Muscle layer of duodenum (tissue), 2 donors: ENCODE measurements at regions not wholly inside any gene's neighbourhood (a gene's known extent, or its start where the extent isn't known, plus 50 kb on each side); places are given as distances from the start of the nearest gene placed in this dataset.

Source experiments
- H3K27ac ChIP-seq: one replicate; pipeline ENCODE4 v1.7.0; 2013; ENCODE audit warnings: mild to moderate bottlenecking, low read length
- H3K27me3 ChIP-seq: one replicate; pipeline ENCODE4 v1.7.0; 2013; ENCODE audit warnings: low read depth, mild to moderate bottlenecking, control low read depth, low read length
- H3K36me3 ChIP-seq, 2 donors: one replicate each; pipeline ENCODE4 v1.7.0; 2013; ENCODE audit warnings: low read length in 2 of 2, control low read depth in 1 of 2, mild to moderate bottlenecking in 1 of 2; ENCODE audit not compliant: insufficient read depth in 2 of 2, control insufficient read depth in 1 of 2
- H3K4me1 ChIP-seq, 2 donors: one replicate each; pipeline ENCODE4 v1.7.0; 2013; ENCODE audit warnings: low read length in 2 of 2, mild to moderate bottlenecking in 2 of 2, control low read depth in 1 of 2, moderate library complexity in 1 of 2; ENCODE audit not compliant: insufficient read depth in 2 of 2, control insufficient read depth in 1 of 2
- H3K4me3 ChIP-seq, 2 donors: one replicate each; pipeline ENCODE4 v1.7.0; 2013; ENCODE audit warnings: low read length in 2 of 2, low read depth in 1 of 2, mild to moderate bottlenecking in 1 of 2
- H3K9me3 ChIP-seq, 2 donors: one replicate each; pipeline ENCODE4 v1.7.0; 2013; ENCODE audit warnings: low read length in 2 of 2, control low read depth in 1 of 2, mild to moderate bottlenecking in 1 of 2; ENCODE audit not compliant: control insufficient read depth in 1 of 2
- donor health status: healthy.

DNA sequence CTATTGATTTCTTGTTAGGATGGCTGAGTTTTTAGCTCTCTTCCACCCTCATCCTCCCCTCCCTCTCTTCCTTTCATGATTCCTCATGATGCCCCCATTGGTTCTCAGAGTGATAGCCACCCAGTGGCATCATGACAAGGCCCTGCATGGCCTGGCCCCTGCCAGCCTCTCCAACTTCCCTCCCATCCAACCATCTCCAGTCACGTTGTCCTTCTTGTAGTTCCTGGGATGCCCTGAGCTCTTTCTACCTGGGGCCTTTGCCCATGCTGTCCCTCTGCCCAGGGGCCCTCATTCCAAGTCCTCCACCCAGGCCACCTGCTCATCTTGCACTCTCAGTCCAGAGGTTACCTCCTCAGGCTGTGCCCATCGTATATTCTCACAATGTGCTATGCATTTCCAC is 247.5 kb downstream of the TFCP2L1 start:
- Histone ChIP-seq H3K27me3 (no peaks in the 10 kb centered on the region), H3K4me1 (no peaks in the 10 kb centered on the region), H3K9me3 (no peaks in the 10 kb centered on the region), H3K27ac (no peak overlapping the region), H3K4me3 (no peak overlapping the region), H3K36me3 (no peaks in the 10 kb centered on the region)

DNA sequence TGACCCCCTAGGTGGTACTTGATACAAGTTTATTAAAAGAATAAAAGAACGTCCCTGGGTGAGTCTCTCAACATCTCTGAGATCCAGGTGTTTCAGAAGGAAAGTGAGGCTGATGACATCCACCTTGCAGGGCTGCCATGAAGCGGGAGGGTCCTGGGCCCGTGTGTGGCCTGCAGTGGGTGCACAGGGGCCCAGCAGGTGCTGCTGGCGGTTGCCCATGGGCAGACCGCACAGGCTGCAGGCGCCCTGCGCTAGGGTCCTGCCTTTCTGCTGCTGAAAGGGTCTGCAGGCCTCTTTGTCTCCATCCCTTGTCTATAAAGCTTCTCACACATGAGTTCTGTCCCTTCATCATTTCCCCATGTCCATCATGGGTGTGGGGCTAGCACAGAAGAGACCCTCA is 247.0 kb downstream of the TFCP2L1 start:
- H3K4me3 ChIP-seq: no peak overlapping the region
- H3K36me3 ChIP-seq: no peaks in the 10 kb centered on the region
- H3K27ac ChIP-seq: no peak overlapping the region
- H3K27me3 ChIP-seq: no peaks in the 10 kb centered on the region
- H3K4me1 ChIP-seq: no peaks in the 10 kb centered on the region
- H3K9me3 ChIP-seq: no peaks in the 10 kb centered on the region

DNA sequence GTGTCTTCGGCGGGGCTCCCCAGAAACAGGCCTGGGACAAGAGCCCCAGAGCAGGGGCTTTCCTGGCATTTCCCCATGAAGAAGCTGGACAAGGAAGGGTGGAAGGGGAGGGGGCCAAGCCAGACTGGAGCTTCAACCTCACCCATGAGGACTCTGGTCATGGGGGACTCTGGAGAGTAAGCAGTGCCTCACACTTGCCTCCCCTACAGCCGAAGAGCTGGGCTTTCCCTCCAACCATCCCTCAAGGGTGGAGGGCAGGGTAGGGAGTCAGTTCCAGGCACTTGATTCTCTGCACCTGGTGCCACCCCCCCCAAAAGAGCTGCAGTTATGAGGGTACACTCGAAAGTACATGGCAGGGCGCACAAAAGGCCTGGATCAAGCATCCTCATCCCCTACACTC is 246.6 kb downstream of the TFCP2L1 start:
- Histone ChIP-seq H3K9me3 (no peaks in the 10 kb centered on the region), H3K36me3 (no peaks in the 10 kb centered on the region), H3K27ac (no peak overlapping the region), H3K27me3 (no peaks in the 10 kb centered on the region), H3K4me1 (no peaks in the 10 kb centered on the region), H3K4me3 (no peak overlapping the region)

DNA sequence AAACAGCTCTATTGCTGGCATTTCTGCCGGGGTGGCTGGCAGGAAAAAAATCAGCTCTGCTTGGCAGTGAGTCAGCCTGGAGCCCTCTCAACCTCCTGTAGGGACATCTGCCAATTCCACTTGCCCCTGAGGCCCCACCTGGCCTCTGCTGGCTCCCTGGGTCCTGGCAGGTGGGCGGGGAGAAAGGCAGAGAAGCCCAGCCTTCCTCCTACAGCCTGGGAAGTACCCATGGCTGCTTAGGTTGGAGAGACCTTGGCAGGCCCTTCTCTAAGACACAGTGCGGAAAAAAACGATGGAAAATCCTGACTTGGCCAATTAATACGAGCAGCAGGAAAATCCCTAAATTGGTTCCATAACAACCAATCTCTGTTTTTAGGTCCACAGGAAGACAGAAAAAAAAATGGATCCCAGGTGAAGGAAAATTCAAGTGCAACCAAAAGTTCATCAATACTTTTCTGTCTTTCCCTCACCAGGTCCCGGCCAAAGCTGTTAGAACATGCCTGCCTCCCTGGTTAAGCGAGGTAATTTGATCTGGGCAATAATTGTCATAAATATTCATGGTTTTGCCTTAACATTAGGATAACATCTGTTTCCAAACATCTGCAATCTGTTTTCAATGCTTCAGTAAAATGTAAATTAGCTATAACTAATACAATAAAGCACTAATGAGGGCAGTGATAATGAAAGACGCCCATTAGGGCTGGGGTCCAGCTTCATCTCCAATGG is 245.9 kb downstream of the TFCP2L1 start:
- Histone ChIP-seq H3K27ac (no peak overlapping the region), H3K4me1 (no peaks in the 10 kb centered on the region), H3K36me3 (no peaks in the 10 kb centered on the region), H3K4me3 (no peak overlapping the region), H3K9me3 (no peaks in the 10 kb centered on the region), H3K27me3 (no peaks in the 10 kb centered on the region)

DNA sequence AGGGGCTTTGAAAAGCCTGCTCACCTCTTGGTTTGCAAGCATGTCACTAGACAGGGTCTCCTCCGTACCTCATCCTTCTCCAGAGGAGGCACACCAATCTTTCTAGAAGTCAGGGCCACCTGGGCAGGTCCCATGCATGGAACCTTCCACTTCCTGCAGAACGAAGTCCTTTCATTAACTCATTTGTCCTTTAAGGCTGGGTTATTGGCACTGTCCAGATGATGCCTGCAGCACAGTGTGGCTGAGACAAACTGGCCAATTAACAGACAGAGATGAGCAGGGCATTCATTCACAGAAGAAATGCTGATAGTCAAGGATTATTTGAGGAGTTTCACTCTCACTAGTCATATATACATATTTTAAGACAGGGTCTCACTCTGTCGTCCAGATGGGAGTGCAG is 245.3 kb downstream of the TFCP2L1 start:
- Histone ChIP-seq H3K36me3 (no peaks in the 10 kb centered on the region), H3K27ac (no peak overlapping the region), H3K4me3 (no peak overlapping the region), H3K27me3 (no peaks in the 10 kb centered on the region), H3K4me1 (no peaks in the 10 kb centered on the region), H3K9me3 (no peaks in the 10 kb centered on the region)

DNA sequence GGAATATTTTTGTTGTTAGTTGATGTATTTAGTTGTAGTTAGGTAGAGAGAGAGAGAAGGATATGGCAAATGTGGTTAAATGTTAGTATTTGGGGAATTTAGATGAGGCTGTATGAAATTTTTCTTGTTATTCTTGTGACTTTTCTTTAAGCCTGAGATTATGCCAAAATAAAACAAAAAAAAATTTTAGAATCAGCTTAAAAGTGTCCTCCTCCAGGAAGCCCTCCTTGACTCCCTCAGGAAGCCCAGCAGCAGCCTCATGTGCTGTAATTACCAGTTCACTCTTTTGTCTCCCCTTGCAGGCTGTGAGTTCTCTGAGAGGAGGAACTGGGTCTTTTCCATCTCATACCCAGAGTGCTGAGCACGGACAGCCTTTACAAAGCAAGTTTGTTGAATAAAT is 243.5 kb downstream of the TFCP2L1 start:
- no peaks in the 10 kb centered on the region for H3K27me3 ChIP-seq

DNA sequence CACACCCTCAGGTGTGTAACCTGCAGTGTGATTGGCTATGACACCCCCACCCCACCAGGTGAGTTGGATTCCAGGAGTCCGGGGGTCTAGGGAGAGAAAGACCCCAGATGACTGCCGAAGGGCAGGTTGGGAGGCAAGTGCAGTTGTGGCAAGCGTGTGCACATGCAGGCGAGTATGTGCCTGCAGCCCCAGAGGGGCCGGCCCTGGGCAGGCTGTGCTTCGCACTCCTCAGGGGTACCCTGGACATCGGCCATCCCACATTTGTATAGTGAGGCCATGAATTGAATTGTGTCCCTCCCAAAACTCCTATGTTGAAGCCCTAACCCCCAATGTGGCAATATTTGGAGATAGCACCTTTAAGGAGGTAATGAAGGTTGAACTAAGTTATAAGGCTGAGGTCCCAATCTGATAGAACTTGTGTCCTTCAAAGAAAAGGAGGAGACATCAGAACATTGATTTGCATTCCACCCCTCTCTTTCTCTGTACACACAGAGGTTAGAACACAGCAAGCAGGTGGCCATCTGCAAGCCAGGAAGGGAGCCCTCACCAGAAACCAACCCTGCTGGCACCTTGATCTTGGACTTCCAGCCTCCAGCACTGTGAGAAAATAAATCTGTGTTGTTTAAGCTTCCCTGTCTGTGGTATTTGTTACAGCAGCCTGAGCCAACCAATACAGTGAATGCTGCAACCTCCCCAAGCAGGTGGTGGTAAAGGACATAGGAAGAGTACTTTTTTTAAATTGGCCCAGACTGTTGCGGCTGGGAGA is 241.8 kb downstream of the TFCP2L1 start:
- no peak overlapping the region for H3K4me3 ChIP-seq
- no peaks in the 10 kb centered on the region for H3K27me3 ChIP-seq
- H3K27ac ChIP-seq: no peak overlapping the region
- no peaks in the 10 kb centered on the region for H3K4me1 ChIP-seq
- no peaks in the 10 kb centered on the region for H3K36me3 ChIP-seq
- H3K9me3 ChIP-seq: no peaks in the 10 kb centered on the region

More for the DNA sequence above, 243.5 kb downstream of the TFCP2L1 start:
- no peaks in the 10 kb centered on the region for H3K36me3 ChIP-seq
- H3K4me1 ChIP-seq: no peaks in the 10 kb centered on the region
- H3K27ac ChIP-seq: no peak overlapping the region
- no peak overlapping the region for H3K4me3 ChIP-seq
- H3K9me3 ChIP-seq: no peaks in the 10 kb centered on the region

DNA sequence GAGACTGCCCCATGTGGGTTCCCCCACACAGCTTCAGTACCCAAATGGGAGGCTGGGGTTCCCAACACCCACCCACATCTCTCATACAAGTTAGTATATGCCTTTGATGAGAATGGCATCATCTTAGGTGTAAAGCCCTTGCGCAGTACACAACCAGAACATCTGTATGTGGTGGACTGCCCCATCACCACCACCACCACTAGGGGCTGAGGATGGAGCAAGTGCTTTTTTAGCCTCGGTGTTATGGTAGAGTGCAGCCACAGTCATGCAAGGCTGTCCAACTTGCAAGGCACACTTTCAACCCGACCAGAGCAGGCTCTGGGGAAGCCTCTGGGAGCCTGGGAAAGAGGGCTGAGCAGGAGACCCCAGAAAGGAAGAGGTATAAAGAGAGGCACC is 241.2 kb downstream of the TFCP2L1 start:
- Histone ChIP-seq H3K4me3 (no peak overlapping the region), H3K36me3 (no peaks in the 10 kb centered on the region), H3K27me3 (no peaks in the 10 kb centered on the region), H3K9me3 (no peaks in the 10 kb centered on the region), H3K4me1 (no peaks in the 10 kb centered on the region), H3K27ac (no peak overlapping the region)

DNA sequence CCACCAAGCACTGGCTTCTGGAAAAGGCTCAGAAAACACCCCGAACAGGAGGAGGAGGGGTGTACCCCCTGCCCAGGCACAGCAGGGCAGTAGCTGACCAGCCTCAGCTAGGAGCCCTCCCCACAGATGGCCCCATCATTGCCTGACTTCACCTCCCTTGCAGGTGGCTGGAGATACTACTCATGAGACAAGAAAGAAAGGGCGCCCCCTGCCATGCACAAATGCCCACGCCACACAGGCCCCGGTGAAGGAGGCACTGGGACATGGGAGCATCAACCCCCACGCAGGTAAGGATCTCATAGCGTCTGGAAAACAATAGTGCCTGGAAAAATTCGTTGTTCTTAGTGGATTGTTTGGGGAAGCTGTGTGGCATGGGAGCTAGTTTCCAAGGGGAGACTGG is 240.6 kb downstream of the TFCP2L1 start:
- Histone ChIP-seq H3K9me3 (no peaks in the 10 kb centered on the region), H3K27me3 (no peaks in the 10 kb centered on the region), H3K36me3 (no peaks in the 10 kb centered on the region), H3K27ac (no peak overlapping the region), H3K4me3 (no peak overlapping the region), H3K4me1 (no peaks in the 10 kb centered on the region)

DNA sequence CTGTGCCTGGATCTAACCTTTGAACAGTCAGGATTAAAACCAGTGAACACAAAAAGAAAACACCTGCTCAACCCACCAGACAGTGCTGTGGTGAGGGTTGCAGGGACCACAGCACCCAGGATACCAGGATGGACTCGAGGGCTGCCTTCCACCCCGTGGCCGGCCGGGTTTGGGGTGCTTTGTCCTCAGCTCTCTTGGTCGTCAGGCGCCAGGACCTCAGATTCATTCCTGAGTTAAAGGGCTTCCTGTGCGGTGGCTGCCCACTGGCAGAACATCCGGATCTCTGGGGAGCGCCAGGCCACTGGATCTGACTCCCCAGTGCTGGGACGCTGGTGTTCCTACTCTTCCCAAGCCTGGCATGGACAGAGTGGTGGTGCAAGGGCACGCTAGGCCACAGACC is 239.8 kb downstream of the TFCP2L1 start:
- Histone ChIP-seq H3K27ac (no peak overlapping the region), H3K27me3 (no peaks in the 10 kb centered on the region), H3K4me3 (no peak overlapping the region), H3K9me3 (no peaks in the 10 kb centered on the region), H3K4me1 (no peaks in the 10 kb centered on the region), H3K36me3 (no peaks in the 10 kb centered on the region)

DNA sequence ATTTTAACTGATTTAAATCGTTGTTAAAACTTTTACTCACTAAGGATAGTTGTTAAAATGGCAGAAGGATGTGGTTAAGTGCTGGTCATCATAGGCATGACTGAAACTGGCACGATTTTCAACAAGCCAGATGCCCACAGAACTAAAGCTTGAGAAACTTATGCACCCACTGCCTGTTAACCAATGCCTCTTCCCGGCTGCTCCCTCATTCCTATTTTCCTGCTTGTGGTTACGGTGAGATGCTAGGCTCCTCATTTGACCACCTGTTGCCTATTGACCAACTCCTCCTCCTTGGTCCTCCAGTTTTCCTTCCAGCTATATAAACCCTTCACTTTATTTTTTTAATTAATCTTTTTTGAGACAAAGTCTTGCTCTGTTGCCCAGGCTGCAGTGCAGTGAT is 238.7 kb downstream of the TFCP2L1 start:
- Histone ChIP-seq H3K27me3 (no peaks in the 10 kb centered on the region), H3K4me3 (no peak overlapping the region), H3K27ac (no peak overlapping the region), H3K4me1 (no peaks in the 10 kb centered on the region), H3K36me3 (no peaks in the 10 kb centered on the region), H3K9me3 (no peaks in the 10 kb centered on the region)

DNA sequence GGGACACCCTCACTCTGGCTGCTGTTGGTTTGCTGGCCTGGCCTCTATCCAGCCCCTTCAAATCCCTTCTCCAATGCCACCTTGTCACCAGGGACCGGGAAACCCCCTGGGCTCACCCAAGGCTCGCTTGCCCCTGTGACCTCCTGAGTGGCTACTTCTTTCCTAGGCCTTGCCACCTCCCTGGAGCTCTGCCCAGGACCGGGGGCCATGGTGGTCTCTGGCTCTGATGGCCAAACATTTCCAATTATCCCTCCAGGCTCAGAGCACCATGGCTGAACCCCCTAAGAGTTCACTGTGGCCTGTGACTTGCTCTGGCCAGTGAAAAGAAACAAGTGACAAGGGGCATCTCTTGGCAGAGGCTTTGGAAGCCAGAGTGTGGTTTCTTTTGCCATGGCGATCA is 237.6 kb downstream of the TFCP2L1 start:
- Histone ChIP-seq H3K4me3 (no peak overlapping the region), H3K4me1 (no peaks in the 10 kb centered on the region), H3K9me3 (no peaks in the 10 kb centered on the region), H3K27me3 (no peaks in the 10 kb centered on the region), H3K27ac (no peak overlapping the region), H3K36me3 (no peaks in the 10 kb centered on the region)
